IMR-90 (cell line): ENCODE measurements at regions not wholly inside any gene's neighbourhood (a gene's known extent, or its start where the extent isn't known, plus 50 kb on each side); places are given as distances from the start of the nearest gene placed in this dataset.

Source experiments
- ATAC-seq: fragments of 200-7000 bp; cut with Tn5 transposase; 2 replicates; pipeline ENCODE4 v1.9.1; 2020; ENCODE audit warnings: low read depth, mild to moderate bottlenecking, moderate library complexity
- BruUV-seq: library from RNA; stranded (reverse); fragments of 400-500 nt; replicated peaks from 2 replicates; lab custom pipeline; 2021; lab: Mats Ljungman, UMichigan
- CTCF ChIA-PET: fragments of 300-600 bp; formaldehyde crosslinking; extraction: SDS; loops from one replicate; lab custom pipeline; 2021; ENCODE audit warnings: antibody characterized with exemption; lab: Yijun Ruan, JAX
- POLR2A ChIA-PET: fragments of 300-600 bp; sonication (Branson Sonifier 250); formaldehyde crosslinking; loops from one replicate; lab custom pipeline; 2022; ENCODE audit warnings: antibody characterized with exemption; ENCODE audit not compliant: unreplicated experiment; lab: Charles Lee
- DNase-seq: peaks from one replicate; pipeline ENCODE4 v3.0.0; 2013
- H2AFZ ChIP-seq: replicated peaks from 2 replicates; pipeline ENCODE3; 2013; ENCODE audit warnings: low read length, mild to moderate bottlenecking; ENCODE audit not compliant: poor library complexity
- H2AK5ac ChIP-seq: 2 replicates; pipeline ENCODE4 v1.6.1; 2013; ENCODE audit warnings: low read depth, low read length, inconsistent platforms
- H2AK9ac ChIP-seq: replicated peaks from 2 replicates; pipeline ENCODE3; 2013; ENCODE audit warnings: mild to moderate bottlenecking, low read depth, low read length, moderate library complexity; ENCODE audit not compliant: poor library complexity
- H2BK120ac ChIP-seq: 2 replicates; pipeline ENCODE4 v1.6.1; 2013; ENCODE audit warnings: low read depth, low read length, inconsistent platforms
- H2BK15ac ChIP-seq: 3 replicates; pipeline ENCODE4 v1.6.1; 2013; ENCODE audit warnings: low read depth, low read length, inconsistent platforms
- H2BK20ac ChIP-seq: 2 replicates; pipeline ENCODE4 v1.6.1; 2013; ENCODE audit warnings: low read depth, mild to moderate bottlenecking, inconsistent platforms, low read length, moderate library complexity
- H2BK5ac ChIP-seq: 2 replicates; pipeline ENCODE4 v1.6.1; 2013; ENCODE audit warnings: mild to moderate bottlenecking, low read depth, low read length, inconsistent platforms; ENCODE audit not compliant: poor library complexity, severe bottlenecking
- H3K14ac ChIP-seq: replicated peaks from 2 replicates; pipeline ENCODE4 v1.6.1; 2013; ENCODE audit warnings: low read depth, low read length, inconsistent platforms
- H3K18ac ChIP-seq: 2 replicates; pipeline ENCODE4 v1.6.1; 2013; ENCODE audit warnings: low read depth, low read length, control low read depth
- H3K23ac ChIP-seq: 2 replicates; pipeline ENCODE4 v1.6.1; 2013; ENCODE audit warnings: low read depth, low read length, inconsistent platforms
- H3K27ac ChIP-seq: 2 replicates; pipeline ENCODE4 v1.5.1; 2013; ENCODE audit warnings: mild to moderate bottlenecking, control low read depth, low read length; ENCODE audit not compliant: insufficient read depth
- H3K27me3 ChIP-seq: 2 replicates; pipeline ENCODE4 v1.6.1; 2013; ENCODE audit warnings: low read length; ENCODE audit not compliant: control insufficient read depth, insufficient read depth
- H3K36me3 ChIP-seq: 2 replicates; pipeline ENCODE4 v1.6.1; 2013; ENCODE audit warnings: low read length, mixed read lengths; ENCODE audit not compliant: control insufficient read depth, insufficient read depth
- H3K4ac ChIP-seq: 2 replicates; pipeline ENCODE4 v1.6.1; 2013; ENCODE audit warnings: low read depth, low read length, inconsistent platforms
- H3K4me1 ChIP-seq: 2 replicates; pipeline ENCODE4 v1.6.1; 2013; ENCODE audit warnings: low read length, mixed read lengths; ENCODE audit not compliant: control insufficient read depth, insufficient read depth
- H3K4me2 ChIP-seq: 2 replicates; pipeline ENCODE4 v1.6.1; 2013; ENCODE audit warnings: low read depth, mild to moderate bottlenecking, control low read depth, low read length, moderate library complexity
- H3K4me3 ChIP-seq: 2 replicates; pipeline ENCODE4 v1.5.1; 2013; ENCODE audit warnings: low read depth, mild to moderate bottlenecking, control low read depth, low read length, moderate library complexity; ENCODE audit not compliant: insufficient read depth
- H3K56ac ChIP-seq: 2 replicates; pipeline ENCODE4 v1.6.1; 2013; ENCODE audit warnings: low read length, inconsistent platforms; ENCODE audit not compliant: insufficient read depth; ENCODE audit errors: extremely low read depth
- H3K79me1 ChIP-seq, 2 experiments: 2 replicates each; pipeline ENCODE4 v1.6.1; 2013; ENCODE audit warnings: low read length in 2 of 2, inconsistent platforms in 1 of 2, low read depth in 1 of 2
- H3K9ac ChIP-seq: 2 replicates; pipeline ENCODE4 v1.6.1; 2013; ENCODE audit warnings: low read depth, low read length, control low read depth
- H3K9me1 ChIP-seq: 2 replicates; pipeline ENCODE4 v1.6.1; 2013; ENCODE audit warnings: low read length, inconsistent platforms; ENCODE audit not compliant: insufficient read depth
- H3K9me3 ChIP-seq: 2 replicates; pipeline ENCODE4 v1.6.1; 2013; ENCODE audit warnings: low read length; ENCODE audit not compliant: control insufficient read depth, insufficient read depth
- H4K20me1 ChIP-seq: 2 replicates; pipeline ENCODE4 v1.6.1; 2013; ENCODE audit warnings: low read length, inconsistent platforms; ENCODE audit not compliant: insufficient read depth
- H4K5ac ChIP-seq: 2 replicates; pipeline ENCODE4 v1.6.1; 2013; ENCODE audit warnings: mild to moderate bottlenecking, low read depth, low read length, control low read depth
- H4K8ac ChIP-seq, 2 experiments: 2 replicates each; pipeline ENCODE4 v1.6.1; 2013; ENCODE audit warnings: low read depth in 2 of 2, low read length in 2 of 2, control low read depth in 1 of 2, inconsistent platforms in 1 of 2
- H4K91ac ChIP-seq: 2 replicates; pipeline ENCODE4 v1.6.1; 2013; ENCODE audit warnings: low read depth, low read length, inconsistent platforms; ENCODE audit not compliant: insufficient read depth
- CEBPB ChIP-seq: IDR thresholded peaks from 2 replicates; pipeline ENCODE4 v1.6.1; 2012; ENCODE audit warnings: low read depth, low read length, improper control_type of control experiment
- CHD1 ChIP-seq: IDR thresholded peaks from 2 replicates; pipeline ENCODE4 v1.6.1; 2012; ENCODE audit warnings: low read depth, low read length, improper control_type of control experiment
- CTCF ChIP-seq: conservative IDR thresholded peaks from 2 replicates; pipeline ENCODE4 v1.5.1; 2012; ENCODE audit warnings: mild to moderate bottlenecking, low read depth, low read length, improper control_type of control experiment
- FOS ChIP-seq: fragments of 150-350 bp; IDR thresholded peaks from 2 replicates; pipeline ENCODE4 v1.6.1; 2016; ENCODE audit warnings: low read depth, low read length
- MAFK ChIP-seq: IDR thresholded peaks from 2 replicates; pipeline ENCODE4 v1.6.1; 2012; ENCODE audit warnings: low read depth, low read length, improper control_type of control experiment
- MAZ ChIP-seq: IDR thresholded peaks from 2 replicates; pipeline ENCODE4 v1.6.1; 2012; ENCODE audit warnings: low read depth, mild to moderate bottlenecking, low read length, improper control_type of control experiment, moderate library complexity, borderline replicate concordance
- MXI1 ChIP-seq: IDR thresholded peaks from 2 replicates; pipeline ENCODE4 v1.6.1; 2012; ENCODE audit warnings: low read depth, mild to moderate bottlenecking, low read length, moderate library complexity, borderline replicate concordance
- NFE2L2 ChIP-seq: fragments of 150-350 bp; IDR thresholded peaks from 2 replicates; pipeline ENCODE4 v1.6.1; 2016; ENCODE audit warnings: low read depth, mild to moderate bottlenecking, low read length
- RCOR1 ChIP-seq: IDR thresholded peaks from 2 replicates; pipeline ENCODE4 v1.6.1; 2012; ENCODE audit warnings: mild to moderate bottlenecking, low read length, improper control_type of control experiment; ENCODE audit not compliant: insufficient replicate concordance
- SMC3 ChIP-seq: fragments of 150-350 bp; IDR thresholded peaks from 2 replicates; pipeline ENCODE4 v1.6.1; 2016; ENCODE audit warnings: low read depth, mild to moderate bottlenecking, antibody characterized with exemption, low read length, moderate library complexity
- USF2 ChIP-seq: fragments of 150-350 bp; IDR thresholded peaks from 2 replicates; pipeline ENCODE4 v1.6.1; 2017; ENCODE audit warnings: mild to moderate bottlenecking, antibody characterized with exemption, low read length, low read depth
- WGBS, 2 experiments: methylation state at CpG; one replicate each; pipeline versions ENCODE4 v1.1.5 to v1.1.7; 2013; ENCODE audit warnings: missing lambda C conversion rate in 2 of 2; ENCODE audit not compliant: insufficient read length in 1 of 2; ENCODE audit errors: extremely low coverage in 2 of 2; 5-methylcytosine and 5-hydroxymethylcytosine counted together
- dilution Hi-C: fragments of 300-500 bp; cut with HindIII; formaldehyde crosslinking; loops from one replicate; pipeline ENCODE4 v1.14.3; 2018; ENCODE audit warnings: low sequenced_read_pairs; ENCODE audit not compliant: unreplicated experiment
- in situ Hi-C: fragments of 300-500 bp; cut with MboI; formaldehyde crosslinking; loops from 3 replicates; pipeline ENCODE4 v1.14.3; 2019; ENCODE audit warnings: low sequenced_read_pairs, inconsistent platforms, mixed read lengths
- intact Hi-C: fragments of 100-400 bp; cut with micrococcal nuclease; formaldehyde crosslinking; loops from 2 replicates; pipeline ENCODE4 v1.10.0; 2022

GRCh38 chr16:35910409-35910808 is 2451.0 kb downstream of the TP53TG3F start:
- Histone ChIP-seq H3K14ac (no peak overlapping the region), H2BK20ac (no peak overlapping the region), H4K5ac (no peak overlapping the region), H4K20me1 (no peaks in the 10 kb centered on the region), H3K79me1 (no peaks in the 10 kb centered on the region), H3K9me1 (no peaks in the 10 kb centered on the region), H2AFZ (no peak overlapping the region), H2BK5ac (no peak overlapping the region), H3K27me3 (no peaks in the 10 kb centered on the region), H3K18ac (no peak overlapping the region), H3K4me2 (no peak overlapping the region), H3K9ac (no peak overlapping the region), H3K9me3 (peaks cover 31% of the 10 kb centered on the region), H2AK5ac (no peak overlapping the region), H3K23ac (no peak overlapping the region), H2BK120ac (no peak overlapping the region), H3K27ac (no peak overlapping the region), H3K4me3 (no peak overlapping the region), H3K4ac (no peak overlapping the region), H3K36me3 (no peaks in the 10 kb centered on the region), H4K91ac (no peak overlapping the region), H2AK9ac (no peak overlapping the region), H3K56ac (no peak overlapping the region), H3K4me1 (no peaks in the 10 kb centered on the region), H2BK15ac (no peak overlapping the region), H4K8ac (no peak overlapping the region)
- CTCF ChIA-PET, result no interaction called here
- BruUV-seq, result no TSS peak
- POLR2A ChIA-PET, result no interaction called here
- intact Hi-C loops, result no loop called here
- in situ Hi-C loops, result loop anchor here (25.0 kb wide), 1 partner anchor 177 kb away; no protein-coding TSS in a partner anchor
- WGBS, 2 experiments, result 50% methylated on average over 1 of the region's 4 CpGs; no CpG with 5 or more reads in 1 of the 2 experiments
- dilution Hi-C loops, result no loop called here
- DNase-seq (no peak), ATAC-seq (no peak)
- no peak for TF ChIP-seq CEBPB
- TF ChIP-seq MAZ, result no peak
- TF ChIP-seq NFE2L2, result no peak
- no peak for TF ChIP-seq CTCF
- TF ChIP-seq MXI1, result no peak
- no peak for TF ChIP-seq RCOR1
- TF ChIP-seq FOS, result no peak
- TF ChIP-seq CHD1, result no peak
- no peak for TF ChIP-seq SMC3
- no peak for TF ChIP-seq MAFK
- TF ChIP-seq USF2, result no peak
